ENCODE measurements at regions not wholly inside any gene's neighbourhood (a gene's known extent, or its start where the extent isn't known, plus 50 kb on each side); places are given as distances from the start of the nearest gene placed in this dataset.

DNA sequence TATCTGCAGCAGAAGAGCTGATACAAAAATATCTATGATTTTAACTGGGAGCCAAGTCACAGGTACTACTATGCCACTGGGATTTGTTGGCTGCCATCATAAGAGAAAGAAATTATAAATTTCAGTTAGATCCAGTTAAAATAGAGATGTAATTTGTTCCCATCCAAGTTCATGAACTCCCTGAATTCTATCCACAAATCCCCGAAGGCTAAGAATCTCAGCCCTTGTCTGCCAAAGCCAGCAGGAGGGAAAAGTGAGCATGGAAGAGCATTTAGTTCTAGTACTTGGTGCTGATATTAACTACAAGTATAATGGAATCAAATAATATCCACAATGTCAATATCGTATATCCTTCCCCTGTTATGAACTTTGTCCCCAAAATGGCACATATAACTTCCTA, 801.1 kb upstream of the CXADR start:
- no peak overlapping the region for H3K27ac ChIP-seq
- DNase-seq = no peak
- H3K4me1 ChIP-seq = no peaks in the 10 kb centered on the region
- H3K27me3 ChIP-seq (replicated peaks in 1 of 7) = no peaks in the 10 kb centered on the region
- no peak overlapping the region for H3K4me3 ChIP-seq
- H3K36me3 ChIP-seq = no peaks in the 10 kb centered on the region
- H3K9me3 ChIP-seq = peaks cover 0 to 18% (median 4%) of the 10 kb centered on the region in 8 donors
- intact Hi-C loops (cut with DNase I; ENCODE audit: low total_unique reads) = no loop called here
- no peak for TF ChIP-seq CTCF (IDR thresholded peaks at IDR 0.05 in 8 of 11, conservative IDR thresholded peaks at IDR 0.05 in 3 of 11)
- no peak for TF ChIP-seq POLR2A (IDR thresholded peaks at IDR 0.05)
- no peak for TF ChIP-seq POLR2AphosphoS5 (IDR thresholded peaks at IDR 0.05)
- WGBS, 5 donors = 73 to 93% (median 88%) methylated on average over 2 of the region's 2 CpGs

DNA sequence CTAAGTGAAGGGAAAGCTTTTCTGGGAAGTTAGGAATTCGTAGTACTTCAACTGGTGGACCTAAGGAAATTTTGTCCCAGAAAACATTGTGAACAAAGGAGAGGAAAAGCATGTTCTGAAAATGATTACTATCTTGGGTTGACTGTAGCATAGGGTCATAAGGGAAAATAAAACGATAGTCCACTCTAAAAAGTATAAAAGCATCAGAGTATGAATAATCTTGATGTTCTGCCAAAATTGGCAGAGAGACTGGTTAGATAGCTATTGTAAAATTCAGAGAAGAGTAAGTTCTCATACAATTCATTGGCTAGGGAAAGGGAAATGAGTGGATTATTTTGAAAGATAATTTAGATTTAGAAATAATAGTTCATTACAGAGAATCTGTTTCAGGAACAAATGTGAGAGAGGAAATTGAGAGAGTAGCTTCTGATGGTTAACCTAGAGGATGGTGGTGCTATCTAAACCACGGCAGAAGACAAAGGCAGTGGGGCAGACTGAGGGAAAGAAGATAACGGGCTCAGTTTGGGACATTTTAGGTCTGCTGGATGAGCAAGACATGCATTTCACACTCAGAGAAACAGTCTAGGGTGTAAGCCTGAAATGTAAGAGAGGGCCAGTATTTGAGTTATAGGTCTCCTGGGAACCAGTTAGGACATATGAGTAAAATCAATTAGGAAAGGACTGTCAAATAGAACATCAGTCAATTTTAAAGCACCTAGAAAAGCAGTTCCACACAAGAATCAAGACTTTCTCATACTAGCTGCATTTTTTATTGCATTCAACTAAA, 799.3 kb upstream of the CXADR start:
- WGBS, 5 donors = 64 to 79% (median 68%) methylated on average over 4 of the region's 4 CpGs

GRCh38 chr21:16740511-16740910, 772.3 kb upstream of the CXADR start:
- intact Hi-C loops (cut with DNase I; ENCODE audit: low total_unique reads) = no loop called here
- no peak overlapping the region for H3K4me3 ChIP-seq
- WGBS, 5 donors = 66 to 89% (median 81%) methylated on average over 8 of the region's 8 CpGs
- H3K27me3 ChIP-seq (replicated peaks in 1 of 7) = no peaks in the 10 kb centered on the region
- H3K27ac ChIP-seq = no peak overlapping the region
- DNase-seq = no peak
- H3K9me3 ChIP-seq = peaks cover 0 to 25% (median 9%) of the 10 kb centered on the region in 8 donors
- no peak for TF ChIP-seq CTCF (IDR thresholded peaks at IDR 0.05 in 8 of 11, conservative IDR thresholded peaks at IDR 0.05 in 3 of 11)
- TF ChIP-seq POLR2AphosphoS5 (IDR thresholded peaks at IDR 0.05) = no peak
- TF ChIP-seq POLR2A (IDR thresholded peaks at IDR 0.05) = no peak
- no peaks in the 10 kb centered on the region for H3K36me3 ChIP-seq
- no peaks in the 10 kb centered on the region for H3K4me1 ChIP-seq

More for the DNA sequence above, 799.3 kb upstream of the CXADR start:
- Histone ChIP-seq H3K4me1 (no peaks in the 10 kb centered on the region), H3K4me3 (no peak overlapping the region), H3K27ac (no peak overlapping the region), H3K36me3 (no peaks in the 10 kb centered on the region), H3K9me3 (peaks cover 0 to 31% (median 18%) of the 10 kb centered on the region in 8 donors), H3K27me3 (replicated peaks in 1 of 7) (no peaks in the 10 kb centered on the region)
- TF ChIP-seq CTCF (IDR thresholded peaks at IDR 0.05 in 8 of 11, conservative IDR thresholded peaks at IDR 0.05 in 3 of 11) (no peak), POLR2AphosphoS5 (IDR thresholded peaks at IDR 0.05) (no peak), POLR2A (IDR thresholded peaks at IDR 0.05) (no peak)
- no peak for DNase-seq
- intact Hi-C loops (cut with DNase I; ENCODE audit: low total_unique reads) = no loop called here

- no peaks in the 10 kb centered on the region for H3K27me3 ChIP-seq (replicated peaks in 1 of 7)
- no peaks in the 10 kb centered on the region for H3K4me1 ChIP-seq
- DNase-seq = no peak
- no peak overlapping the region for H3K4me3 ChIP-seq
- TF ChIP-seq CTCF (IDR thresholded peaks at IDR 0.05 in 8 of 11, conservative IDR thresholded peaks at IDR 0.05 in 3 of 11) = no peak
- no peak for TF ChIP-seq POLR2A (IDR thresholded peaks at IDR 0.05)
- TF ChIP-seq POLR2AphosphoS5 (IDR thresholded peaks at IDR 0.05) = no peak
- WGBS, 5 donors = 47 to 61% (median 56%) methylated on average over 7 of the region's 7 CpGs
- intact Hi-C loops (cut with DNase I; ENCODE audit: low total_unique reads) = no loop called here
- H3K9me3 ChIP-seq = peaks cover 0 to 18% (median 4%) of the 10 kb centered on the region in 8 donors
- no peak overlapping the region for H3K27ac ChIP-seq
- no peaks in the 10 kb centered on the region for H3K36me3 ChIP-seq
Measured at GRCh38 chr21:16741141-16741665, 771.6 kb upstream of the CXADR start.

Data from spleen (tissue), 11 donors.